CD14-positive monocyte (primary cell): ENCODE measurements at regions not wholly inside any gene's neighbourhood (a gene's known extent, or its start where the extent isn't known, plus 50 kb on each side); places are given as distances from the start of the nearest gene placed in this dataset.

Experiments used
- DNase-seq, 3 donors: peaks; one replicate each; pipeline ENCODE4 v3.0.0-alpha.2; 2011 to 2022
- H2AFZ ChIP-seq: 2 replicates; pipeline ENCODE4 v1.6.0; 2012; ENCODE audit warnings: mild to moderate bottlenecking, low read depth, low read length, inconsistent platforms; ENCODE audit not compliant: insufficient read depth, poor library complexity, severe bottlenecking
- H3K27ac ChIP-seq, 2 donors: 1 replicate in 1 of 2; 2 replicates in 1 of 2; pipeline ENCODE4 v1.5.1; 2012 to 2013; ENCODE audit warnings: low read length in 2 of 2, control low read depth in 1 of 2, inconsistent platforms in 1 of 2, low read depth in 1 of 2, mild to moderate bottlenecking in 1 of 2
- H3K27me3 ChIP-seq, 2 donors: one replicate each; pipeline versions ENCODE4 v1.6.0 to v1.6.1; 2011 to 2013; ENCODE audit warnings: low read length in 2 of 2; ENCODE audit not compliant: control insufficient read depth in 2 of 2, insufficient read depth in 2 of 2
- H3K36me3 ChIP-seq, 2 donors: replicated peaks in 1 of 2; 1 replicate in 1 of 2; 2 replicates in 1 of 2; pipeline versions ENCODE4 v1.5.1 to v1.6.1; 2012 to 2013; ENCODE audit warnings: low read length in 2 of 2, control low read depth in 1 of 2, inconsistent platforms in 1 of 2, mild to moderate bottlenecking in 1 of 2; ENCODE audit not compliant: insufficient read depth in 2 of 2, control insufficient read depth in 1 of 2
- H3K4me1 ChIP-seq, 2 donors: 1 replicate in 1 of 2; 2 replicates in 1 of 2; pipeline versions ENCODE4 v1.5.1 to v1.6.1; 2012 to 2013; ENCODE audit warnings: low read length in 2 of 2, control low read depth in 1 of 2, inconsistent platforms in 1 of 2, mild to moderate bottlenecking in 1 of 2, moderate library complexity in 1 of 2; ENCODE audit not compliant: insufficient read depth in 2 of 2, control insufficient read depth in 1 of 2
- H3K4me2 ChIP-seq: replicated peaks from 2 replicates; pipeline ENCODE3; 2012; ENCODE audit warnings: low read length, moderate library complexity, mild to moderate bottlenecking; ENCODE audit not compliant: poor library complexity, severe bottlenecking; ENCODE audit errors: extremely low read depth
- H3K4me3 ChIP-seq, 3 experiments: fragments of 200-600 bp in 1 of 3; sonication (generic) in 1 of 3; replicated peaks in 1 of 3; 1 replicate in 2 of 3; 2 replicates in 1 of 3; pipeline ENCODE4 v1.5.1; 2011 to 2013; ENCODE audit warnings: low read length in 3 of 3, mild to moderate bottlenecking in 3 of 3, control low read depth in 2 of 3, low read depth in 2 of 3, inconsistent platforms in 1 of 3, moderate library complexity in 1 of 3
- H3K79me2 ChIP-seq: 2 replicates; pipeline ENCODE4 v1.6.0; 2012; ENCODE audit warnings: mild to moderate bottlenecking, control low read depth, inconsistent platforms, low read length, moderate library complexity; ENCODE audit not compliant: insufficient read depth
- H3K9ac ChIP-seq: 2 replicates; pipeline ENCODE4 v1.6.0; 2017; ENCODE audit warnings: low read length, mild to moderate bottlenecking; ENCODE audit not compliant: insufficient read depth, poor library complexity, severe bottlenecking
- H3K9me3 ChIP-seq, 2 donors: replicated peaks in 1 of 2; 1 replicate in 1 of 2; 2 replicates in 1 of 2; pipeline versions ENCODE4 v1.5.1 to v1.6.1; 2012 to 2013; ENCODE audit warnings: low read length in 2 of 2, control low read depth in 1 of 2; ENCODE audit not compliant: control insufficient read depth in 1 of 2, insufficient read depth in 1 of 2
- H4K20me1 ChIP-seq: 2 replicates; pipeline ENCODE4 v1.6.0; 2012; ENCODE audit warnings: mild to moderate bottlenecking, low read length, control low read depth, moderate library complexity; ENCODE audit not compliant: insufficient read depth
- H3K27ac Mint-ChIP-seq, 7 donors: one replicate each; pipeline ENCODE4 v1.8.0; 2020; ENCODE audit warnings: mild to moderate bottlenecking in 7 of 7, mixed read lengths in 7 of 7, moderate library complexity in 6 of 7, inconsistent platforms in 2 of 7
- H3K27me3 Mint-ChIP-seq, 3 donors: one replicate each; pipeline ENCODE4 v1.8.0; 2021 to 2022; ENCODE audit warnings: low read depth in 3 of 3, mild to moderate bottlenecking in 3 of 3, mixed read lengths in 3 of 3, moderate library complexity in 3 of 3, inconsistent platforms in 1 of 3
- H3K36me3 Mint-ChIP-seq, 2 donors: one replicate each; pipeline ENCODE4 v1.8.0; 2020; ENCODE audit warnings: mixed read lengths in 2 of 2, inconsistent platforms in 1 of 2, mild to moderate bottlenecking in 1 of 2
- H3K4me1 Mint-ChIP-seq: one replicate; pipeline ENCODE4 v1.8.0; 2020; ENCODE audit warnings: mild to moderate bottlenecking, mixed read lengths
- H3K4me3 Mint-ChIP-seq, 2 donors: one replicate each; pipeline ENCODE4 v1.8.0; 2020; ENCODE audit warnings: mild to moderate bottlenecking in 2 of 2, mixed read lengths in 2 of 2, moderate library complexity in 1 of 2
- H3K9me3 Mint-ChIP-seq, 7 donors: one replicate each; pipeline ENCODE4 v1.8.0; 2020 to 2022; ENCODE audit warnings: mixed read lengths in 7 of 7, mild to moderate bottlenecking in 6 of 7, moderate library complexity in 6 of 7, inconsistent platforms in 2 of 7
- intact Hi-C, 2 donors: fragments of 100-400 bp; cut with micrococcal nuclease; formaldehyde crosslinking; loops; one replicate each; pipeline versions ENCODE4 v1.15.0 to v1.15.1; 2023
- TF ChIP-seq, protein P1 (sequence below): fragments of 200-600 bp; IDR thresholded peaks from one replicate; pipeline ENCODE4 v1.8.0; 2022; ENCODE audit warnings: antibody characterized with exemption, mild to moderate bottlenecking

DNA sequence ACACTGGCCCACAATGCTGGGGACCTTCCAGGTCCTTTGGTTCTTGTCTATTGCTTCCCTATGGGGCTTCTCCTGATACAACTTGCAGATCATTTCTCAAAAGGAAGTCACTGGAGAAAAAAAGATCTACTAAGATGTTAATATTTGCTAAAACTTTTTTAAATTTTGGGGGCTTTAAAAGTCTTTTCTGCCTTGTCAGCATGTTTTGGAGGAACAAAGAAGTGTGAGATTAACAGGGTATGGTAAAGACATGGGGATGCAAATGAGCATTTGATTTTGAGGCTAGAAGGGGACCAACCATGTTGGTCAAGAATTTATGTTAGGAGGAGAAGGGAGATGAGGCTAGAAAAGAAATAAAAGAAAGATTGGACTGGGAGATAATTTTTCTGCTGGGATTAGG, 515.4 kb downstream of the HTR7 start:
- no peaks in the 10 kb centered on the region for H3K36me3 ChIP-seq
- no peak overlapping the region for H3K27ac Mint-ChIP-seq
- no peak overlapping the region for H3K9ac ChIP-seq
- no peak overlapping the region for H3K4me3 Mint-ChIP-seq
- H3K36me3 Mint-ChIP-seq, result no peaks in the 10 kb centered on the region
- H3K4me2 ChIP-seq, result no peak overlapping the region
- H3K9me3 Mint-ChIP-seq, result peaks cover 0 to 6% (median 0%) of the 10 kb centered on the region in 7 donors
- intact Hi-C loops, result no loop called here
- H4K20me1 ChIP-seq, result no peaks in the 10 kb centered on the region
- H3K4me3 ChIP-seq, result no peak overlapping the region
- DNase-seq, result no peak
- no peaks in the 10 kb centered on the region for H3K4me1 ChIP-seq
- H3K27ac ChIP-seq, result no peak overlapping the region
- H3K9me3 ChIP-seq, result no peaks in the 10 kb centered on the region
- H3K4me1 Mint-ChIP-seq, result no peaks in the 10 kb centered on the region
- H2AFZ ChIP-seq, result no peak overlapping the region
- TF ChIP-seq, protein P1, sequence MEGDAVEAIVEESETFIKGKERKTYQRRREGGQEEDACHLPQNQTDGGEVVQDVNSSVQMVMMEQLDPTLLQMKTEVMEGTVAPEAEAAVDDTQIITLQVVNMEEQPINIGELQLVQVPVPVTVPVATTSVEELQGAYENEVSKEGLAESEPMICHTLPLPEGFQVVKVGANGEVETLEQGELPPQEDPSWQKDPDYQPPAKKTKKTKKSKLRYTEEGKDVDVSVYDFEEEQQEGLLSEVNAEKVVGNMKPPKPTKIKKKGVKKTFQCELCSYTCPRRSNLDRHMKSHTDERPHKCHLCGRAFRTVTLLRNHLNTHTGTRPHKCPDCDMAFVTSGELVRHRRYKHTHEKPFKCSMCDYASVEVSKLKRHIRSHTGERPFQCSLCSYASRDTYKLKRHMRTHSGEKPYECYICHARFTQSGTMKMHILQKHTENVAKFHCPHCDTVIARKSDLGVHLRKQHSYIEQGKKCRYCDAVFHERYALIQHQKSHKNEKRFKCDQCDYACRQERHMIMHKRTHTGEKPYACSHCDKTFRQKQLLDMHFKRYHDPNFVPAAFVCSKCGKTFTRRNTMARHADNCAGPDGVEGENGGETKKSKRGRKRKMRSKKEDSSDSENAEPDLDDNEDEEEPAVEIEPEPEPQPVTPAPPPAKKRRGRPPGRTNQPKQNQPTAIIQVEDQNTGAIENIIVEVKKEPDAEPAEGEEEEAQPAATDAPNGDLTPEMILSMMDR, result no peak
- peaks cover 0 to 1% (median 0%) of the 10 kb centered on the region in 3 donors for H3K27me3 Mint-ChIP-seq
- H3K27me3 ChIP-seq, result no peaks in the 10 kb centered on the region
- H3K79me2 ChIP-seq, result no peaks in the 10 kb centered on the region

DNA sequence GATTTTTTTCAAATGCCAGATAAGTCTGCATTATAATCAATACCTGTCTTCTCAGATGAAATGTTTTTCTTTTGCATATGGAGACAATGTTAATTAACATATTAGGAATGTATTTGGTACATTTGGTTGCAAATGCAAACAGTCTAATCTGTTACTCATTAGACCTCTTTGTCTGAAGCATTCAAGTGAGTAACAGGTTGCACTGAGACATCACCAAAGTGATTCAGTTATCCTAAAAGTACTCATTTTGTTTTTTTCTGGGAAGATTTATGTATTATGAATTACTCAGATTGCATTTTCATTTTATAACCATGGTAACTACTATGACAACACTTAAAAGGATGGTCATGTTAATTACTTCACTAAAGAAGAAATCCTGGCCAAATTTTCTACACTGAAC, 513.6 kb downstream of the HTR7 start:
- Histone ChIP-seq H3K9ac (no peak overlapping the region), H3K27me3 (no peaks in the 10 kb centered on the region), H3K27ac (no peak overlapping the region), H2AFZ (no peak overlapping the region), H3K79me2 (no peaks in the 10 kb centered on the region), H3K36me3 (no peaks in the 10 kb centered on the region), H3K9me3 (no peaks in the 10 kb centered on the region), H4K20me1 (no peaks in the 10 kb centered on the region), H3K4me2 (no peak overlapping the region), H3K4me1 (no peaks in the 10 kb centered on the region), H3K4me3 (no peak overlapping the region)
- Mint-ChIP-seq H3K4me3 (no peak overlapping the region), H3K4me1 (no peaks in the 10 kb centered on the region), H3K36me3 (no peaks in the 10 kb centered on the region), H3K27ac (no peak overlapping the region), H3K27me3 (peaks cover 0 to 1% (median 0%) of the 10 kb centered on the region in 3 donors), H3K9me3 (peaks cover 0 to 6% (median 0%) of the 10 kb centered on the region in 7 donors)
- TF ChIP-seq, protein P1, result no peak
- no peak for DNase-seq
- intact Hi-C loops, result no loop called here
